CMK (cell line): ENCODE measurements at regions not wholly inside any gene's neighbourhood (a gene's known extent, or its start where the extent isn't known, plus 50 kb on each side); places are given as distances from the start of the nearest gene placed in this dataset.
"Not testable (repeated sequence)": the region's sequence is repeated elsewhere in the genome, so short reads cannot be mapped to it uniquely, and the experiment has no call there.

Source experiments
- DNase-seq: peaks from one replicate; pipeline ENCODE4 v3.0.0-alpha.2; 2010; ENCODE audit warnings: low read depth

- no peak for DNase-seq
These were observed 260.4 kb upstream of the MEIS1 start for GRCh38 chr2:66174491-66174890.

GRCh38 chr2:66173645-66174044 is 261.3 kb upstream of the MEIS1 start:
- DNase-seq, result no peak

GRCh38 chr2:66171530-66171929 is 263.4 kb upstream of the MEIS1 start:
- no peak for DNase-seq

- no peak for DNase-seq
These were observed 264.1 kb upstream of the MEIS1 start for GRCh38 chr2:66170744-66171330.

- DNase-seq, result no peak
These were observed 265.8 kb upstream of the MEIS1 start for GRCh38 chr2:66169076-66169475.

GRCh38 chr2:66164470-66164869 is 270.5 kb upstream of the MEIS1 start:
- DNase-seq, result no peak

- DNase-seq, result no peak
These were observed 278.8 kb upstream of the MEIS1 start for GRCh38 chr2:66156171-66156570.

GRCh38 chr2:66153941-66154340 is 281.0 kb upstream of the MEIS1 start:
- DNase-seq, result no peak

GRCh38 chr2:66145490-66145889 is 289.4 kb upstream of the MEIS1 start:
- DNase-seq, result no peak

GRCh38 chr2:66144324-66144723 is 290.6 kb upstream of the MEIS1 start:
- not testable (repeated sequence) for DNase-seq

- no peak for DNase-seq
These were observed 297.3 kb upstream of the MEIS1 start for GRCh38 chr2:66137606-66138130.

GRCh38 chr2:66134138-66134701 is 300.7 kb upstream of the MEIS1 start:
- DNase-seq, result no peak

GRCh38 chr2:66127656-66128055 is 307.3 kb upstream of the MEIS1 start:
- no peak for DNase-seq

GRCh38 chr2:66127061-66127460 is 307.9 kb upstream of the MEIS1 start:
- no peak for DNase-seq

- DNase-seq, result no peak
These were observed 309.0 kb upstream of the MEIS1 start for GRCh38 chr2:66125951-66126350.

- DNase-seq, result no peak
These were observed 312.4 kb upstream of the MEIS1 start for GRCh38 chr2:66122516-66122915.

GRCh38 chr2:66121946-66122345 is 313.0 kb upstream of the MEIS1 start:
- DNase-seq, result no peak

- no peak for DNase-seq
These were observed 320.8 kb upstream of the MEIS1 start for GRCh38 chr2:66113988-66114625.

- DNase-seq, result no peak
These were observed 323.2 kb upstream of the MEIS1 start for GRCh38 chr2:66111706-66112105.

- DNase-seq, result no peak
These were observed 324.3 kb upstream of the MEIS1 start for GRCh38 chr2:66110608-66111007.

- no peak for DNase-seq
These were observed 324.8 kb upstream of the MEIS1 start for GRCh38 chr2:66110086-66110485.

- DNase-seq, result no peak
These were observed 325.5 kb upstream of the MEIS1 start for GRCh38 chr2:66109419-66109818.

GRCh38 chr2:66105066-66105753 is 329.7 kb upstream of the MEIS1 start:
- DNase-seq, result no peak
